ENCODE measurements at regions not wholly inside any gene's neighbourhood (a gene's known extent, or its start where the extent isn't known, plus 50 kb on each side); places are given as distances from the start of the nearest gene placed in this dataset.

- Mint-ChIP-seq H3K36me3 (ENCODE audit: insufficient read depth) (no peaks in the 10 kb centered on the region), H3K4me1 (no peaks in the 10 kb centered on the region), H3K27ac (ENCODE audit: low read depth) (no peak overlapping the region), H3K9me3 (no peaks in the 10 kb centered on the region), H3K27me3 (peaks cover 24% of the 10 kb centered on the region), H3K4me3 (no peak overlapping the region)
- no peak for ATAC-seq (replicated peaks; ENCODE audit: extremely low read depth, poor library complexity, severe bottlenecking)
- no peak for DNase-seq (ENCODE audit: low spot score in 2 of 2)
Observed at GRCh38 chr2:15704788-15705115, 113.1 kb downstream of the DDX1 start.

- DNase-seq (ENCODE audit: low spot score in 2 of 2) (no peak), ATAC-seq (replicated peaks; ENCODE audit: extremely low read depth, poor library complexity, severe bottlenecking) (no peak)
- H3K27ac Mint-ChIP-seq (ENCODE audit: low read depth) = no peak overlapping the region
- no peaks in the 10 kb centered on the region for H3K9me3 Mint-ChIP-seq
- peaks cover 30% of the 10 kb centered on the region for H3K27me3 Mint-ChIP-seq
- no peak overlapping the region for H3K4me3 Mint-ChIP-seq
- H3K36me3 Mint-ChIP-seq (ENCODE audit: insufficient read depth) = no peaks in the 10 kb centered on the region
- H3K4me1 Mint-ChIP-seq = no peaks in the 10 kb centered on the region
Observed at GRCh38 chr2:15705310-15705709, 113.6 kb downstream of the DDX1 start.

GRCh38 chr2:15705839-15706386, 114.2 kb downstream of the DDX1 start:
- Mint-ChIP-seq H3K9me3 (no peaks in the 10 kb centered on the region), H3K4me3 (no peak overlapping the region), H3K27me3 (peaks cover 33% of the 10 kb centered on the region), H3K36me3 (ENCODE audit: insufficient read depth) (no peaks in the 10 kb centered on the region), H3K27ac (ENCODE audit: low read depth) (no peak overlapping the region), H3K4me1 (no peaks in the 10 kb centered on the region)
- no peak for ATAC-seq (replicated peaks; ENCODE audit: extremely low read depth, poor library complexity, severe bottlenecking)
- no peak for DNase-seq (ENCODE audit: low spot score in 2 of 2)

GRCh38 chr2:15706424-15706823, 114.8 kb downstream of the DDX1 start:
- no peak overlapping the region for H3K4me3 Mint-ChIP-seq
- no peak for DNase-seq (ENCODE audit: low spot score in 2 of 2)
- no peaks in the 10 kb centered on the region for H3K9me3 Mint-ChIP-seq
- H3K27ac Mint-ChIP-seq (ENCODE audit: low read depth) = no peak overlapping the region
- no peaks in the 10 kb centered on the region for H3K36me3 Mint-ChIP-seq (ENCODE audit: insufficient read depth)
- no peak for ATAC-seq (replicated peaks; ENCODE audit: extremely low read depth, poor library complexity, severe bottlenecking)
- H3K4me1 Mint-ChIP-seq = no peaks in the 10 kb centered on the region
- H3K27me3 Mint-ChIP-seq = peaks cover 38% of the 10 kb centered on the region

GRCh38 chr2:15706986-15707632, 115.4 kb downstream of the DDX1 start:
- Mint-ChIP-seq H3K36me3 (ENCODE audit: insufficient read depth) (no peaks in the 10 kb centered on the region), H3K27ac (ENCODE audit: low read depth) (no peak overlapping the region), H3K4me3 (no peak overlapping the region), H3K4me1 (no peaks in the 10 kb centered on the region), H3K27me3 (peaks cover 41% of the 10 kb centered on the region), H3K9me3 (no peaks in the 10 kb centered on the region)
- no peak for DNase-seq (ENCODE audit: low spot score in 2 of 2)
- ATAC-seq (replicated peaks; ENCODE audit: extremely low read depth, poor library complexity, severe bottlenecking) = no peak

GRCh38 chr2:15708161-15708560, 116.5 kb downstream of the DDX1 start:
- peaks cover 32% of the 10 kb centered on the region for H3K27me3 Mint-ChIP-seq
- ATAC-seq (replicated peaks; ENCODE audit: extremely low read depth, poor library complexity, severe bottlenecking) (no peak), DNase-seq (ENCODE audit: low spot score in 2 of 2) (no peak)
- no peak overlapping the region for H3K4me3 Mint-ChIP-seq
- no peak overlapping the region for H3K27ac Mint-ChIP-seq (ENCODE audit: low read depth)
- H3K9me3 Mint-ChIP-seq = no peaks in the 10 kb centered on the region
- H3K4me1 Mint-ChIP-seq = no peaks in the 10 kb centered on the region
- no peaks in the 10 kb centered on the region for H3K36me3 Mint-ChIP-seq (ENCODE audit: insufficient read depth)

- Mint-ChIP-seq H3K4me3 (no peak overlapping the region), H3K27me3 (peaks cover 32% of the 10 kb centered on the region), H3K4me1 (no peaks in the 10 kb centered on the region), H3K27ac (ENCODE audit: low read depth) (no peak overlapping the region), H3K9me3 (no peaks in the 10 kb centered on the region), H3K36me3 (ENCODE audit: insufficient read depth) (no peaks in the 10 kb centered on the region)
- ATAC-seq (replicated peaks; ENCODE audit: extremely low read depth, poor library complexity, severe bottlenecking) = no peak
- DNase-seq (ENCODE audit: low spot score in 2 of 2) = no peak
Observed at GRCh38 chr2:15708865-15709820, 117.5 kb downstream of the DDX1 start.

- Mint-ChIP-seq H3K4me1 (no peaks in the 10 kb centered on the region), H3K27me3 (peaks cover 32% of the 10 kb centered on the region), H3K4me3 (no peak overlapping the region), H3K27ac (ENCODE audit: low read depth) (no peak overlapping the region), H3K36me3 (ENCODE audit: insufficient read depth) (no peaks in the 10 kb centered on the region), H3K9me3 (no peaks in the 10 kb centered on the region)
- no peak for DNase-seq (ENCODE audit: low spot score in 2 of 2)
- no peak for ATAC-seq (replicated peaks; ENCODE audit: extremely low read depth, poor library complexity, severe bottlenecking)
Observed at GRCh38 chr2:15711126-15711860, 119.6 kb downstream of the DDX1 start.

- Mint-ChIP-seq H3K27ac (ENCODE audit: low read depth) (no peak overlapping the region), H3K36me3 (ENCODE audit: insufficient read depth) (no peaks in the 10 kb centered on the region), H3K4me1 (no peaks in the 10 kb centered on the region), H3K9me3 (no peaks in the 10 kb centered on the region), H3K4me3 (no peak overlapping the region), H3K27me3 (peaks cover 37% of the 10 kb centered on the region)
- no peak for DNase-seq (ENCODE audit: low spot score in 2 of 2)
- no peak for ATAC-seq (replicated peaks; ENCODE audit: extremely low read depth, poor library complexity, severe bottlenecking)
Observed at GRCh38 chr2:15712551-15713342, 121.1 kb downstream of the DDX1 start.

- H3K4me3 Mint-ChIP-seq = no peak overlapping the region
- no peak for ATAC-seq (replicated peaks; ENCODE audit: extremely low read depth, poor library complexity, severe bottlenecking)
- H3K4me1 Mint-ChIP-seq = no peaks in the 10 kb centered on the region
- peaks cover 40% of the 10 kb centered on the region for H3K27me3 Mint-ChIP-seq
- H3K36me3 Mint-ChIP-seq (ENCODE audit: insufficient read depth) = no peaks in the 10 kb centered on the region
- H3K27ac Mint-ChIP-seq (ENCODE audit: low read depth) = no peak overlapping the region
- DNase-seq (ENCODE audit: low spot score in 2 of 2) = no peak
- H3K9me3 Mint-ChIP-seq = no peaks in the 10 kb centered on the region
Observed at GRCh38 chr2:15713475-15713874, 121.8 kb downstream of the DDX1 start.

- peaks cover 35% of the 10 kb centered on the region for H3K27me3 Mint-ChIP-seq
- no peak for DNase-seq (ENCODE audit: low spot score in 2 of 2)
- no peaks in the 10 kb centered on the region for H3K36me3 Mint-ChIP-seq (ENCODE audit: insufficient read depth)
- H3K4me1 Mint-ChIP-seq = no peaks in the 10 kb centered on the region
- H3K4me3 Mint-ChIP-seq = no peak overlapping the region
- no peak overlapping the region for H3K27ac Mint-ChIP-seq (ENCODE audit: low read depth)
- ATAC-seq (replicated peaks; ENCODE audit: extremely low read depth, poor library complexity, severe bottlenecking) = no peak
- no peaks in the 10 kb centered on the region for H3K9me3 Mint-ChIP-seq
Observed at GRCh38 chr2:15714002-15714401, 122.3 kb downstream of the DDX1 start.

- no peaks in the 10 kb centered on the region for H3K36me3 Mint-ChIP-seq (ENCODE audit: insufficient read depth)
- H3K27ac Mint-ChIP-seq (ENCODE audit: low read depth) = no peak overlapping the region
- DNase-seq (ENCODE audit: low spot score in 2 of 2) = no peak
- ATAC-seq (replicated peaks; ENCODE audit: extremely low read depth, poor library complexity, severe bottlenecking) = no peak
- H3K27me3 Mint-ChIP-seq = peaks cover 30% of the 10 kb centered on the region
- no peak overlapping the region for H3K4me3 Mint-ChIP-seq
- no peaks in the 10 kb centered on the region for H3K4me1 Mint-ChIP-seq
- no peaks in the 10 kb centered on the region for H3K9me3 Mint-ChIP-seq
Observed at GRCh38 chr2:15714609-15715008, 122.9 kb downstream of the DDX1 start.
